Nephron (organoid): ENCODE measurements at regions not wholly inside any gene's neighbourhood (a gene's known extent, or its start where the extent isn't known, plus 50 kb on each side); places are given as distances from the start of the nearest gene placed in this dataset.

Experiments
- H3K27ac Mint-ChIP-seq, 3 experiments: 2 replicates each; pipeline ENCODE4 v1.8.0; 2020; ENCODE audit warnings: mixed read lengths in 3 of 3, mild to moderate bottlenecking in 2 of 3, moderate library complexity in 1 of 3
- H3K27me3 Mint-ChIP-seq: 2 replicates; pipeline ENCODE4 v1.8.0; 2021; ENCODE audit warnings: low read depth, mild to moderate bottlenecking, moderate library complexity, mixed read lengths
- H3K36me3 Mint-ChIP-seq: 2 replicates; pipeline ENCODE4 v1.8.0; 2020; ENCODE audit warnings: low read depth, mixed read lengths
- H3K4me1 Mint-ChIP-seq: 2 replicates; pipeline ENCODE4 v1.8.0; 2020; ENCODE audit warnings: mixed read lengths
- H3K4me3 Mint-ChIP-seq, 3 experiments: 2 replicates each; pipeline ENCODE4 v1.8.0; 2020; ENCODE audit warnings: mild to moderate bottlenecking in 3 of 3, mixed read lengths in 3 of 3, moderate library complexity in 2 of 3
- H3K9me3 Mint-ChIP-seq: 2 replicates; pipeline ENCODE4 v1.8.0; 2020; ENCODE audit warnings: mixed read lengths
- TF ChIP-seq, protein P1 (sequence below), 3 experiments: fragments of 200-600 bp; sonication (generic); IDR thresholded peaks; one replicate each; pipeline ENCODE4 v1.5.0; 2021; ENCODE audit warnings: antibody characterized with exemption in 3 of 3; ENCODE audit not compliant: unreplicated experiment in 3 of 3

DNA sequence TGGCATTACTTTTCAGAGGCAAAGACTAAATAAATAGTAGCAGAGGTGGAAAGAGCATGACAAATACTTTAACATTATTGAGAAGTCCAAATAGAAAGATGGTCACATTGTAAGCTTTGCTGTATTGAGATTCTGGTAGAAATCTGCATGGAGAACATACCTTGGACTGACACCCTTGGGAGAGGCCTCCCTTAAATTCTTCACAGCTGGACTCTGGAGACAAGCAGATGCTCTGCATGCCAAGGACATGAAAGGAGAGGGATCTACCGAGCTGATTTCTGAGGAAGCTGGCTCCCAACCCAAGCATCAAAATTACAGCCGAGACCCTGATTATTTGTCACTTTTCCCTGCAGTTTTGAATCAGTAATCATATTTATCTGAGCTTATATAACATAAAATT, 212.5 kb upstream of the COL8A1 start:
- Mint-ChIP-seq H3K4me1 (peaks cover 13% of the 10 kb centered on the region), H3K4me3 (no peak overlapping the region), H3K27me3 (no peaks in the 10 kb centered on the region), H3K27ac (no peak overlapping the region), H3K9me3 (no peaks in the 10 kb centered on the region), H3K36me3 (no peaks in the 10 kb centered on the region)
- TF ChIP-seq, protein P1, sequence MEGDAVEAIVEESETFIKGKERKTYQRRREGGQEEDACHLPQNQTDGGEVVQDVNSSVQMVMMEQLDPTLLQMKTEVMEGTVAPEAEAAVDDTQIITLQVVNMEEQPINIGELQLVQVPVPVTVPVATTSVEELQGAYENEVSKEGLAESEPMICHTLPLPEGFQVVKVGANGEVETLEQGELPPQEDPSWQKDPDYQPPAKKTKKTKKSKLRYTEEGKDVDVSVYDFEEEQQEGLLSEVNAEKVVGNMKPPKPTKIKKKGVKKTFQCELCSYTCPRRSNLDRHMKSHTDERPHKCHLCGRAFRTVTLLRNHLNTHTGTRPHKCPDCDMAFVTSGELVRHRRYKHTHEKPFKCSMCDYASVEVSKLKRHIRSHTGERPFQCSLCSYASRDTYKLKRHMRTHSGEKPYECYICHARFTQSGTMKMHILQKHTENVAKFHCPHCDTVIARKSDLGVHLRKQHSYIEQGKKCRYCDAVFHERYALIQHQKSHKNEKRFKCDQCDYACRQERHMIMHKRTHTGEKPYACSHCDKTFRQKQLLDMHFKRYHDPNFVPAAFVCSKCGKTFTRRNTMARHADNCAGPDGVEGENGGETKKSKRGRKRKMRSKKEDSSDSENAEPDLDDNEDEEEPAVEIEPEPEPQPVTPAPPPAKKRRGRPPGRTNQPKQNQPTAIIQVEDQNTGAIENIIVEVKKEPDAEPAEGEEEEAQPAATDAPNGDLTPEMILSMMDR (IDR thresholded peaks at IDR 0.05; ENCODE audit: unreplicated experiment in 3 of 3) = no peak

DNA sequence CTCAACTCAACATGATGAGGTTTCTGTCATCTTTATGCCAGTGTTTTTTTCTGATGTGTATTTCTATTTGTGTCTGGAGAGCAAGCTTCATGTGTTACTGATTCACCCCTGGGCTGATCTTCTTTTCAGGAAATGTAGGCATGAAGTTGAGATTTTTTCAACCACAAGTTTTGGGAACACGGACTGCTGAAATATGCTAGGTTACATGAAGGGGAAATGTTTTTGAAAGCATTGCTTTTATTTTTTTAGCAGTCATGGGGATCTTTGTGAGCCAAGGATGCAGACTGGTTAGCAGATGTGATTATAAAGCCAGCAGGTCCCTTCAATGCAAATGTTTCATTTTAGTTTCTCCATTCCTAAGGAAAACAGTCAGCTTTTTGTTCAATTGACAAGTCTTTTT, 219.3 kb upstream of the COL8A1 start:
- Mint-ChIP-seq H3K4me3 (no peak overlapping the region), H3K9me3 (no peaks in the 10 kb centered on the region), H3K27me3 (no peaks in the 10 kb centered on the region), H3K27ac (no peak overlapping the region), H3K36me3 (no peaks in the 10 kb centered on the region), H3K4me1 (no peaks in the 10 kb centered on the region)
- TF ChIP-seq, protein P1 (IDR thresholded peaks at IDR 0.05; ENCODE audit: unreplicated experiment in 3 of 3) = no peak

DNA sequence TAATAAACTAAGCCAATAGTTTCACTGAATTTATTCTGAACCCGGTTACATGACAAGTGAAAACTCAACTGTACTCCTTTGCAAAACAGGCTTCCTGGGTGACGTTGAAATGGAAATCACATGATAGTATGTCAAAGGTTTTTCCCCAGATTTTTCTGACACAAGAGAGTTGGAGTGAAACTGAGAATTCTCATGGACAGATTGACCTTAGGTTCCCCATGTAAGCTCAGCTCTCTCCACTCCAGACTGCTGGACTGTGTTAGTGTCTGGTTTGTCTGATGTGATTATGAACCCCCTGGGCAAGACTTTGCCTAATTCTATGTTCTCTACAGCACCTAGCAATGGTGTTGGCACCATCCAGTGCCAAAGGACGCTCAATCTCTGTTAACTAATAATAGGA, 219.7 kb upstream of the COL8A1 start:
- H3K36me3 Mint-ChIP-seq = no peaks in the 10 kb centered on the region
- no peak overlapping the region for H3K27ac Mint-ChIP-seq
- H3K4me3 Mint-ChIP-seq = no peak overlapping the region
- TF ChIP-seq, protein P1 (IDR thresholded peaks at IDR 0.05; ENCODE audit: unreplicated experiment in 3 of 3) = no peak
- H3K4me1 Mint-ChIP-seq = no peaks in the 10 kb centered on the region
- no peaks in the 10 kb centered on the region for H3K9me3 Mint-ChIP-seq
- no peaks in the 10 kb centered on the region for H3K27me3 Mint-ChIP-seq

DNA sequence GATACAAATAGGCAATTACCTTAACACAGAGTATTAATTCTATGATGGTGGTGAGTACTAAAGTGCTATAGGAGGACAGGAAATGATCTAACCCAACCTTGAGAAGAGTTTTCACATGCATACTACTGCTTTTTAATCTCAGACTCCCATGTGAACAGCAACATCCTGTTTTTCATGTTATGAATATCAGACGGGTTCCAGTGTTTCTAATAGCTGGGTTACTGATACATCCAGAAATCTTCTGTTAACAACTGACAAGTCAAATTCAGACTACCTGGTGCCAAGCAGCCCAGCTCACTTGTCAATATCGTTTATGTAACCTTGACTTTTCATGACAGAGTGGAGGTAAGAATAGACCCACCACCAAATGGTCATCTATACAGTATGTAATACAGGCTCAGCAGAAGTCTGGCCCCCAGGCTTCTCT, 220.2 kb upstream of the COL8A1 start:
- H3K27ac Mint-ChIP-seq = no peak overlapping the region
- no peaks in the 10 kb centered on the region for H3K27me3 Mint-ChIP-seq
- no peak overlapping the region for H3K4me3 Mint-ChIP-seq
- H3K4me1 Mint-ChIP-seq = no peaks in the 10 kb centered on the region
- TF ChIP-seq, protein P1 (IDR thresholded peaks at IDR 0.05; ENCODE audit: unreplicated experiment in 3 of 3) = no peak
- H3K9me3 Mint-ChIP-seq = no peaks in the 10 kb centered on the region
- no peaks in the 10 kb centered on the region for H3K36me3 Mint-ChIP-seq

DNA sequence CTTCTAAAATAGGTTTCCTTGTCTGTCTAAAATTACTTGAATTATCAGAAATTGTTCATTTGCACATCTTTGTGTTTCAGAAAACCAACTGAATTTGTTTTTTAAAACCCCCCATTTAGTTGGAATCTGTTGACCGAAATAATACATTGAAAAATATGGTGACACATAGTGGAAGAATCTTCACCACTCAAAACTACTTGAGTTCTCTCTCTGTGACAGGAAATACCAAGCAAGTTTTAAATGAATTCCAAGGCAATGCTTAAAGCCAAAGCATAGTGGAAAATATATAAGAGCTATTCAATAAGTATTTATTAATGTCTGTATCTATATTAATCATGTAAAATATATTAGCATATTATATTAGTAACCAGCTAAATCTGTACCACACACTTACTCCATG, 224.9 kb upstream of the COL8A1 start:
- no peak overlapping the region for H3K27ac Mint-ChIP-seq
- H3K27me3 Mint-ChIP-seq = no peaks in the 10 kb centered on the region
- no peaks in the 10 kb centered on the region for H3K9me3 Mint-ChIP-seq
- no peak overlapping the region for H3K4me3 Mint-ChIP-seq
- no peaks in the 10 kb centered on the region for H3K4me1 Mint-ChIP-seq
- TF ChIP-seq, protein P1 (IDR thresholded peaks at IDR 0.05; ENCODE audit: unreplicated experiment in 3 of 3) = no peak
- H3K36me3 Mint-ChIP-seq = no peaks in the 10 kb centered on the region

DNA sequence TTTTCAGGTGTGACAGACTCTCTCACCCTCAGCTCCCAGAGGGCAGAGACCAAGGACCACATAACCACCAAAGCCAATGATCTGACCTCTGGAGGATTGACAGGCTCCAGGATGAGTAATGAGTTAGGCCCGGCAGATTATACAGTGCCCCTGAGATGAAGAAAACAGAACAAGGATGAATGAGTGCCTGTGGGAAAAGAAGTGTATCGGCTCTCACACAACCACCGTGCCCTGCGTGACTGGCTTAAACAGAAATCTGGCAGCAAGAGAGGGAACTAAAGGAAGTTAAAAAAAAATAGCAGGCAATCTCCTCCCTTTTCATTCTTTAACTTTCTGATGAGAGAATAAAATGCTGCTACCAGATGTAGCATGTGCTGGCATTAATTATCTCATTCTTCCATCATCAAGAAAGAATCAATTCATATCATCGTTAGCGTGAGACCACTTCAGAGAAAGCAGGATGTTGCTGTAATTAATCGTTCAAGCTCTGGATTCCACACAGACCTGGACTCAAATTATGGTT, 227.5 kb upstream of the COL8A1 start:
- H3K4me3 Mint-ChIP-seq = no peak overlapping the region

More for the DNA sequence above, 227.5 kb upstream of the COL8A1 start:
- Mint-ChIP-seq H3K27ac (no peak overlapping the region), H3K27me3 (no peaks in the 10 kb centered on the region), H3K4me1 (no peaks in the 10 kb centered on the region), H3K36me3 (no peaks in the 10 kb centered on the region), H3K9me3 (no peaks in the 10 kb centered on the region)
- TF ChIP-seq, protein P1 (IDR thresholded peaks at IDR 0.05; ENCODE audit: unreplicated experiment in 3 of 3) = no peak
